DMS 273 treated with DMSO at 0.1 percent for 48 hours (cell line): ENCODE measurements at regions not wholly inside any gene's neighbourhood (a gene's known extent, or its start where the extent isn't known, plus 50 kb on each side); places are given as distances from the start of the nearest gene placed in this dataset.

Experiments used
- DNase-seq: peaks from one replicate; lab custom pipeline; 2025; lab: John Stamatoyannopoulos, UW

DNA sequence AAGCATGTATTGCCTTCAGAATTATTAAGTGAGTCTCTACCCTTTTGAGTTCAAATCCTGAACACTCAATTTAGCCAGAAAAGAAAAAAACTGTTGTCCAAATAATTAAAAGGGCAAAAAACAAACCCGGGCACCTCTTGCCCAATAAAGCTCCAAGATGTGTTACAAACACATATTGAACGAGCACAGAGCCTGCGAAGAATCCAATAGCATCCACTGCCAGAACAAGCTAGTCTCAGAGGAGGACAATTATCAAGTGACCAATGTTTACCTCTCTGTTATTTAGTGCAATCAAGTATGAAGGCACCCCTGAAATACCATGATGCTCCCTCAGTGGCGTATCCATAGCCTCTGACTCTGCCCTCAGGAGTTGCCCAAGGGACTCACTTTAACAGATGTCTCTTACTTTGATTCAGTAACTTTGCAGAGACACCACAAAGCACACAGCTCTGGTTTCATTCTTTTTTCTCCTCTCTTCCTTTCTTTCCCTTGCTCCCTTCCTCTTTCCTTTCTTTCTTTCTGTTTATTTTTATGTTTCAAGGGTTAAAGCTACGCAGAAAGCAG, 93.5 kb upstream of the SPATS2L start:
- peak; percentile 30 for DNase-seq

DNA sequence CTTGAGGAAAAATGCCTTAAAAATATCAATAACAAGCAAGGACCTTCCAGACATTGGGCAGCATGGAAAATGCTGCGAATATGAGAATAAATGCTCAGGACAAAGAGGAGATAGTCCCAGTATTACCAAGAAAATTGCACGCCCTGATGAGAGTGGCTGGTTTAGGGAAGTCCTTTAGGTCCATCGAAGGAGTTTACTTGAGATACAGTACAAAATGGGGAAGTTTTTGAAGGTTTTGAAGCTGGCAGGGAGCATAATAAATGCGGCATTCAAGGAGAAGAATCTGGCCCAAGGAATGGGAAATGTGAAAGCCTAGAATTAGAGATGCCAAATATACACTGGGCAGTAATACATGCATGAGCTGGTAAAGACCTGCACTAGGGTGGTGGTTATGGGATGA, 90.2 kb upstream of the SPATS2L start:
- DNase-seq = no peak

DNA sequence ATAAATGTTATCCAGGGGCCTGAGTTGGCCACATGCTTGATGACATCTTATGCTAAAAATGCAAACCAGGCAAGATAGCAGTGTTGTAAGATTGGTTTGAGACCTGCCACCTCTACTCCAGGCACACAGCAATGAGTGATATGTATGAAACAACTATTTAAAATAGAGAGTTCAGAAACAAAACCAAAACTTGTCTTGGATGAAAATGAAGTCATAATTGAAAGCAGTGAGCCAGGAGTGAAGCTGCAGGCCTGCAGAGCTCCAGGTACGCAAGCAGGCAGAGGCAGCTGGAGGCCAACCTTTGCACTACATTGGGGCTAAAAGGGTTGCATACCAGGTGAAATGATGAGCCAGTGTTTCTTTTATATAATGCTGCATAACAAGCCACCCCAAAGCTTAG, 89.2 kb upstream of the SPATS2L start:
- DNase-seq = no peak

DNA sequence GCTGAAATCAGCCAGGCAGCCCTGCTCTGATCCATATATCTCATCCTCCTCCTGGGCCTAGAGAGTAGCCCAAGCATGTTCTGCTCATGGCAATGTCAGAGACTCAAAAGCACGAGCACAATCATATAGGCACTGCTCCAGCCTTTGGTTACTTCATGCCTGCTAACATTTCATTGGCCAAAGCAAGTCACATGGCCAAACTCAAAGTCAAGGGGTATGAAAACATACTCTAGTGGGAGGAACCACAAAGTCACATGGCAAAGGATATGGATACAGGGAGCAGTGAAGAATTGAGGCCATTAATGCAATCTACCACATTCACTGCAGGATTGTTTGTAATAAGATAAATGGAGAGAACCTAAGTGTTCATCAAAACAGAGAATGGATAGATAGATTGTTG, 87.8 kb upstream of the SPATS2L start:
- DNase-seq = no peak

DNA sequence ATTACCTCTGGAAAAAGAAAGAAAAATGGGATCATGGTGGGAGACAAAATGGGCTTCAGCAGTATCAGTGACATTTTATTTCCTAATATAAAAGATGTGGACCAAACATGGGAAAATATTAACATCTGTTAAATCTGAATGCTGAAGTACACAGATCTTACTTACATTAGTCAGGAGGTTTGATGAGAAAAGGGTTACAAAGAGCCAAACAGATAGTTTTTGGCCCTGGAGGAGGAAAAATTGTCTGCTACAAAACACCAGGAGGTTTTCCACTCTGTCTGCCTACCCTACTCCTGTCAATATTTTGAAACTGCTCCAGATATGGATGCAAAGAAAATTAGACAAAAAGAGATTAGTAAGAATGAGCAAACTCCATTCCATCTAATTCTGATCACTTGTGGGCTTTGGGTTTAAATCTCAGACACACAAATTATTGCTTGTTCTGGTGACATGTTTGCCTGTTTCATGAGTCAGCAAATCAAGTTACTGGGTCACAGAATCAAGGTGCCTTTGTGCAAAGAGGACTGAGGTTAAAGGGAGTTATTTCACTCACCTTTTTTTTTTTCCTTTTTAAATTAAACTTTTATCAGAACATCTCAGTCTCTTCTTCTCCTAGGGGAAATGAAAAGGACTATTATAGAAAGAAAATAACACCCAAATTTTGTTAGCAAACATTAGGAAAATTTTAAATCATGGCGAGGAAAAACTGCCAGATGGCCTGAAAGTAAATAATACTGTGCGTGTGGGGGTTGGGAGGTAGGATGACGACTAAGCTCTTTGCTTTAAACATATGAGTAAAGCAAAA, 87.0 kb upstream of the SPATS2L start:
- peak; percentile 66 for DNase-seq

DNA sequence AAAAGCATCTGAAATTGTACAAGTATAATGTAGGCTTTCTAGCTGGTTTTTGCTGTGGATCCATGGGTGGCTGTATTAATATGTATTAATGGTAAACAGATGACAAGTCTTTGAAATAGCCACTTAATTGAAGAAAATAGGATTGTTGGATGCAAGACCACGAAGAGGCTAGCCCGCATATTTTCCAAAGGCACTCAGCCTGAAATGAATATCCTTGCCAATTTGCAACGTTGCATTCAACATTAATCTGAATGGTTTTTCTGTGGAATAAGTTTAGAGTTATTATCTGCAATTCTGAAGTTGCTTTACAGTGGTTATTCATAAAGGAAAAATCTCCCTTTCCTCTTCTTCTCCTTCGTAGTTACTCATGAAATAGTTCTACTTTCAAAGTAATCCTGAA, 86.2 kb upstream of the SPATS2L start:
- DNase-seq = no peak

DNA sequence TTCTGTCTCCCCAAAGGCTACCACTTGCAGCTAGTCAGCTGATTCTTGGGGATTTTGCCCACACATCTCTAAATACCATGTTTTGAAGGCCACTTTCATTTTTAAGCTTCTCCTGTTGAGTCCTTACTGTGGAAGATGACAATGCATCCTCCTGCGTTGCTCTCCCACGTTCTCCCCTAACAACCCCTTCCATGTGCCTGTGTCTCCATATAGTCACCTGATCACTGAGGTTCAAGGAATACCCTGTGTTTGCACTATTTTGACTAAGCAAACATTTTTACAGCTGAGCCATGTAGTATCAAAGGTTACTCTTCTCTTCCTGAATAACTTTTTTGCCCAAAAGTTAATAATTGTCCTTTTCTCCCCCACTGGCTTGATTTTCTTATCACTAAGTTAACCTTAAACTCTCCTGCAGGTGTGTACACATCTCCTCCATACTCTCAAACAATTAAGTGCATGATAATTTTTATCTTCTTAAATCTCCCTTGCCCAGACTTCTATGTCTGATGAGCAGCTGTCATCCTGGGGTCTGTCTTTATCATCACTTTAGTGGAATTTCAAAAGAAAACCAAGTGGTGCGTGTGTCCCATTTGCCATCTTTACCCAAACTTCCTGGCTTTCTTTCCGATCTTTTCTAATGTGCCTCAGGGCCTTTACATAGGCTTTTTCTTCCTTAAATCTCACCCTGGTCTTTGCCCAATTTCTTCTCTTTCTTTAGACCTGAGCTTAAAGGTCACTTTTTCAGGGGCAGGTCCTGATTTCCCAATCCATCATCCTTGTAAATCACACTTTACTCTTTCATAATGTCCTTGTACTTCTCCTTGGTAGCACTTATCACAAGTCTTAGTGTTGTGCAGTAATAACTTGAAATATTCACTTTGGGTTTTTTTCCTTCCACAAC, 85.2 kb upstream of the SPATS2L start:
- DNase-seq = no peak

DNA sequence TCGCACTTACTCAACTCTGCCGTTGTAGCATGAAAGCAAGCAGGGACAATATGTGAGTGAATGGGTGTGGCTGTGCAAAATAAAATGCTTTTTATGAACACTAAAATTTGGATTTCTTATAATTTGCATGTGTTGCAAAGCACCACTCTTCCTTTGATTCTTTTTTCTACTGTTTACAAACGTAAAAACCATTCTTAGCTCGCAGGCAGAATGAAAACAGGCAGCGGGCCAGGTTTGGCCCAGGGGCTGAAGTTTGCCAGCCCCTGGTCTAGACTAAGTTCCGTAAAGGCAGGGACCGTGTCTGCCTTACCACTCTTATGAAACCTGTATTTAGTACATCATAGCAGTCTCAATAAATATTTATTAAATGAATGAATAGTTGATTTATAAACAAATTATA, 83.7 kb upstream of the SPATS2L start:
- no peak for DNase-seq

DNA sequence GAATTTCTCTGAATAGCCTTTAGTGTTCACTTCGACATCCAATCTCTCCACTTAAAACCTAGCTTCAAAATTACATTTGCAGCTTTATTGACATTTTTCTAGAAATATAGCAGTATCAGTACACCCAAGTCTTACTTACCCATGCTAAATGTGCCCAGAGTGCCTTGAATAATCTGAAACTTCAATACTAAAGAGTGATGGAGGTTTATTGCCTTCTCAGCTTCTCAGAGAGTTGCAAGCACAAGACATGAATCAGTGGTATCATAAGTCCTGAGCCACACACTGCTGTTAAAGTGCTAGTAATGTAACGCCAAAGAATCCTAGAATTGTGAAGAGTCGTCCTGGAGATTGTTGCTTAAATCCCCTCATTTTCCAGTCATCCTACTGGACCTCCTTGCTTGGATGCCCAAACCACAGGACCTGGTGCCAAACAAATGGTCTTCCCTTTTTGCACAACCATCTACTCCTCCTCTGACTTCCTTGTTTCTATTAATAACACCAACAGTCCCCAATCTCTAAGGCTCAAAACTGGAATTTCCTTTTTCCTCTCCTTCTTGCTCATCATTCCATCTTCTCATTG, 83.2 kb upstream of the SPATS2L start:
- DNase-seq = no peak

DNA sequence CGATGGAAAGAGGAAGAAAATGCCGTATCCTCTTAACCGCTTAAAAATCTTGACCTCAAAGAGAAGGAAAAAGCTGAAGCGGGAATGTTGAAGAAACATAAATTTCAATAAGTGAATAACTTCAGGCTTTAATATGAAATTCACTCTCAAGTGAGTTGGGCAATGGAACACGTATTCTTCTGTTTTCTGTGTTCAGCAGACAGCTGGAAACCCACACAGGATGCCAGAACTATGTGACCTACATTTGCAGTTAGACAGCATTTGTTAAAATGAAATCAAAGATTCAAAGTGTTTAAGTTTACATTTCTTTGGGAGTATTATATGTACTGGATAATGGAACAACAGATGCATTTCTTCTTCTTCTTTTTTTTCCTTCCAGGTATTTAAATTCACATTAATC, 80.5 kb upstream of the SPATS2L start:
- DNase-seq = no peak

DNA sequence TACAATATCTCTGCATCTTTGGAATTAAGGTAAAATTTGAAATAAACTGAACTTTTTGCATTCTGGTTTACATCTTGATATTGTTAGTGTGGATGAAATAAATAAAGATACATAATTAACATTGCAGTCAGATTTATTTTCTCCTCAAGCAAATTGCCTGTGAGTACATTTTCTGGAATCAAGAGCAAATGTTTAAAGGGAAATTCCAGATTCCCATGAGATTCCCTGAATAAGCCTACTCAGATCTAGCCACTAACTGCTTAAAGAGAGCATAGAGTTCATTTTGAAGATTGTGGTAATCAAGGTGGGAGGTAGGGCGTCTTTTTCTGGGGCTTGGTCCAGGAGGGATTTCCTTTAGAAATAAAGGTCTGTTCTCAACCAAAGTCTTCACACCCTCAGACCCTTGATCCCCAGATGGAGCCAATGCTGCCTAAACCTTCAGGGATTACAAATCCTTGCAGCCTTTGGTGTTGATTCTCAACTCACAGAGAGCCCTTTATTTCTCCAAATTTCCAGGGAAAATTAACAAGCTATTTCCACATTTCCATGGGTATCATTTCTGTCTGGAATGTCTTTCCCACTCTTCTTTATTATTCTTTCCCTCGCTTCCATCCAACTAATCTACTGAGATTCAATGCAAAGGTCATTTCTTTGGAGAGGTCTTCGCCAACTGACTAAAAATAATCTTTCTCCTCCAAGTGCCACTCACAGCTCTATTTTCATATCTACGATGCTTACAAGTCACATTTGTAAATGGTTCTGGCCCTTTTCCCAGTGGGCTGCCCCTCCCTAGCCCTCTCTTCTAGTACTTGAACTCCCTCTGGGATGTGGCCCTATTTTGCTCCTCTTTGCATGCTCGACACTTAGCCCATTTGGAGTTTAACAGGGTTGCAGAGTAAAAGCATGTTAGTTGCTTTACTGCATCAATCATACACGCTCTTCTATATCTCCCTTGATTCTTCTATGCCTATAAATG, 79.8 kb upstream of the SPATS2L start:
- no peak for DNase-seq

DNA sequence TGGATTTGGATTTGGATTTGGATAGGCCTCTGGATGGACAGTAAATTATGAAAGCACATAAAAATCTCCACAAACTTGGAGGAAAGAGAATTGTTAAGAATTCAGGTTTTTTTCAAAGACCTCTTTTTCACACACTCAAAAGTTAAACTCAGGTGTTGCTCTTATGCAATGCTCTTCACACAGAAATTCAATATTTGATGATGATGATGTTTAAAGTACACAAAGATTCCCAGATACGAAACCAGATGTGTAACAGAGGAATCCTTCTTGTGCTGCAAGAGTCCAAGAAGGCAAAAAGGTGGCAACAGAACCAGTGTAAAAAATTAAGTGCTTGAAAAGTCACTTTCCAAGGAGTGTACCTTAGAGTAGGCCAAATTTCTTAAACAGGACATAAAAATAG, 75.8 kb upstream of the SPATS2L start:
- DNase-seq = no peak

DNA sequence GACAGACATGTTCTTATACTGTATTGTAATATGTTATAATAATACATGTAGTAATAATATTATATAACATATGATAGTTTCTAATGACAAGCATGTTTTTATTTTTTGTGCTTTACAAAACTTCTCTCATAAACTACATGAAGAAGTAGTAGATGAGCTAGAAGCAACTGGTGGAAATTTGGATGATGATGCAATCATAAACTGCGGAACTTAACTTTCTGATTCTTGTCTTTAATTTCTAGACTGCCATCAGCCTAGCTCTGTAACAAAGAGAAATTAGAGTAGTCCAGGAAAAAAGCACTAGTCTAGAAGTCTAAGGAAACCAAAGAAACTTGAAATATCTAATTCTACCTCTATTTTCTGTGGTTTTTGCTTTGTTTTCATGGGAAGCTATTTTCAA, 71.0 kb upstream of the SPATS2L start:
- DNase-seq = no peak

DNA sequence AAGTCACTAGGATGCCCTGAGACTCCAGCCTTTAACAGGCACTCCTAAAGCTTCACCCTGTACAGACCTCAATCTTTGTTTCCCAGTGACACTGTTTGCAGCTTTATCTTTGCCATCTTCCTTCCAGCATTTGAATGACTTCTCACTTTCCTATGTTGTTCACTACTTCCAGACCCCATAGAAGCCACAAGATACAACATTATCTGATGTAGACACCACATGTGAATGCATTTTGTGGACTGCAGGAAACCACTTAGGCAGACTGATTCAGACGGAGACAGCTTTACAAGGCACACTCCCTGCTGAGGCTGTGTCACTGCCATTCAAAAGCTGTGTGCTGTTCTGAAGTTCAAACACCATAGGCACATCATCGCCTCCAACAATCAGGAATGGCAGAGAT, 67.3 kb upstream of the SPATS2L start:
- no peak for DNase-seq

DNA sequence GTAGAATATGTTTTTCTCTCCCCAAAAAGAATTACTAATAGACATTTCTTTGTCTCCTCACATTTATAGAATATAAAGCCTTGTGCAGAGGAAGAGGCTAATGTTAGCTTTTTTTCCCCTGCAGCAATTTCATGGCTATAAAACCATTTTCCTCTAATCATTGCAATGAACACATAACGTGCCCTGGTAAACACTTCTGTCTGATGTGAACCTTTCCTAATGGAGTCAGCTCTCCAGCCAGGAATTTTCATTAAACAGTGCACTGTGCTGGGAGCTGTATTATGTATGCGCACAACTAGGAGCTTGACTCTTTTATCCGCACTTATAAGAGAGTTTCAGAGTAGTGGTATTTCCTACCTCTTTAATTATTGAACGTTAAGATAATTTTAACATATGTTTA, 63.9 kb upstream of the SPATS2L start:
- no peak for DNase-seq

DNA sequence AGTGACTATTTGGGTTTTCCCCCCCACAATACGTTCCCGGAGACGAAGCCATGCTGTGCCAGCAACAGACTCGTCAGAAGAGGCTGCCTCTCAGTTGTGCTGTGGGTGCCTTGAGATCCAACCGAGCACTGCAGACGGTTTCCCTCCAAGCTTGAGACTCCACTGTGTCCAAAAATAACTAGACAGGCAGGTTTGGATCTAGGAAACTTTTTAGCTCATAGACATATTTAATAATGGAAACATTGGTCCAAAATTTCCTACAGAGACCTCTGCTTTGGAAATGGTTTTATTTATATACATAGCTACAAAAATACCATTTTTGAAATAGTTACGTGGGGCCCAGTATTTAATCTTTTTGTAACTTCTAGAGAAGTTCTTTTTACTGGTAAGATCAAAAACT, 63.1 kb upstream of the SPATS2L start:
- DNase-seq = no peak

DNA sequence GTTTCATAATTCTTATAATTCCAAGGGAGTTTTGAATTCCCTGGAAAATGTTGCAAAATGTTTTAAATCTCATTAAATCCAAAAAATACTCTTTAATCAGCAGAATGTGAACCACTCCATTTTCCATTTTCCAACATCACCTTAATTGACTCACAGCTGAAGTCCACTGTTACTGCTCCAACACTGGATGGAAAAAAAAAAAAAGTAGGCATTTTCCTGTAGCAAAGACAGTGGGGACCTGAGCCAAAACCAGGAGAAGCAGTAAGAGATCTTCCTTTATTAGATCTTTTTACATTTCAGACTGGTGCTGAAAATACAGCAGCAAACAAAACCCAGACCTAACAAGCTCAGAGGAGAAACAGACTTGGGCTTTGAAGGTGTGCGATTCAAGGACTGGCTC, 62.4 kb upstream of the SPATS2L start:
- no peak for DNase-seq

DNA sequence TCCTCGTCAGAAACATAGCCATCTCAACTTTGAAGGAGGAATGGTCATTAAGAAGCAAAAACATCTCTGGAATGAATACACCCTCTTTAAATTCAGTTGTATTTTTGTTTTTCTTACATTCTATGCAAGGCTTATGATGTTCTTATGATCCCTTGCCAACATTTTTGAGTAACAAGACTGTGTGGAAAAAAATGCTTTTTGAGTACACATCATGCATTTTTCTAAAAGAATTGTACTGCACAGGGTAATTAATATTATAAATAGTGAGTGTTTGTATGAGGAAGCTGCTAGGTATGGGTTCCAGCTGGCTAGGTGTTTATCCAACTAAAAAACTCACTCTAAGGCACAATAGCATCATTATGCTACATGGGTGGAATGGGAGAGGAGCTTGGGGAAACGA, 59.0 kb upstream of the SPATS2L start:
- DNase-seq = no peak

DNA sequence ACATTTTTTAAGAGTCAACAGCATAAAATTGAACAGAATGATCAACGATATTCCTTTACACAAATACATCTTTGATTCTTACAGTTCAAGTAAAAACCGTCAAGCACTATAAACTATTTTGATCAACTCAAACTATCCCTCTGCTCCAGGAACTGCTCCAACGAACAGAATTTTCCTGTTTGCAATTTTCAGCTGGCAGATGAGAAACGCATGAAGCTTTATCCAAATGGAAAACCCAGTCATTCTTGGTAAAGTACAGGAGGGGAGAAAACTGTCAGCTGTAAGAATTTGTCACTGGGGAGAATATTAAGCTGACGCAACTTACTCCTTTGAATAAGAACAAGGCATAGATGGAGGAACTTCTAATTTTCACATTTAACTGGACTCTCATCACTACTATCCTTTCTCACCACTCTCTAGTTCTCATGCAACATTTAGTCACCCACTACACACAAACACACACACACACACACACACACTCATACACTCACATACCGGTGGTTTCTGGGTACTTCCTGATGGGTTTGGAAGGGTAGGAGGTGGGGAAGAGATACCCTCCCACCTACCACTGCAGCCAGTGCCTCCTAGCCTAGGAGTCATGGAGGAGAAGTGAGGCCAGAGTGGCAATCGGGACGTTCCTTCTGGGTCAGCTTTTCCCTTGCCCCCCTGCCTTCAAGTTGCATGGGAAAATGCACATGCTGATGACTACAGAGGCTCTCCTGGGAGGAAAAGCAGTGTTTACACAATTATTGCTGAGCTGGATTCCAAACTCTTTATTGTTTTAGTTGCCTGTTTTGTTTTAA, 54.0 kb upstream of the SPATS2L start:
- no peak for DNase-seq

DNA sequence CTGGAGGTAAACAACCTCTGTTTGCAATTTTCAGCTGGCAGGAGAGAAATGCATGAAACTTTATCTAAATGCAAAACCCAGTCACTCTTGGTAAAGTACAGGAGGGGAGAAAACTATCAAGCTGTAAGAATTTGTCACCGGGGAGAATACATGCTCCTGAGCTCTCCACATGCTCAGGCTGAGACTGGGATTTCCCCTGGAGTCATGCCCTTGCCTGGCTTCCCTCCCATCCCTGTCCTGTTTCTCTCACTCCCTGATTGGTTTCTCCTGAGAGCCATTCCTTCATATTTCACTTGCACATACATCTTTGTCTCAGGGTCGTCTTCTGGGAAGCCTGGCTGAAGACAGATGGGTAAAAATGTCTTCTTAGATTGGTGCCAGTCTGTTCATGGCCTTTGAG, 52.9 kb upstream of the SPATS2L start:
- DNase-seq = no peak

DNA sequence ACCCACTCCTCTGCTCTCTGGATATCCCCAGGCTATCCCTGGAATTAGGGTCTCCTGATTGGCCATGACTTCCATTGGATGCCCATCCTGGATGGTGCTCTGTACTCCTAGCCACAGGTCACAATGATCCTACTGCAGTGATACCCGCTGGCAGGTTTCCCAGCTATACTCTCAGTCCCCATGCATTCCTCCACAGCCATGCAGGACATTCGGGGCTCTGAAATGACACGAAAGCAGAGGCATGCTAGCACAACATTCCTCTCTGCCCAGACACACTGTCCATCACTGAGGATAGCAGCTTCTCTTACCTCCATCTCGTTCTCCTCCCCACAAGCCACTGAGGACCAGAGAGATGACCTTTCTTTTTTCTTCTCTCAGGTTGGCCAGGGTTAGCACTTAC, 51.7 kb upstream of the SPATS2L start:
- DNase-seq = no peak
